HG02798 (cell line): ENCODE measurements at regions not wholly inside any gene's neighbourhood (a gene's known extent, or its start where the extent isn't known, plus 50 kb on each side); places are given as distances from the start of the nearest gene placed in this dataset.

Experiments used
- ATAC-seq: cut with Tn5 transposase; IDR thresholded peaks from one replicate; pipeline ENCODE4 v1.9.1; 2021; ENCODE audit warnings: mild to moderate bottlenecking; ENCODE audit not compliant: unreplicated experiment, poor library complexity

DNA sequence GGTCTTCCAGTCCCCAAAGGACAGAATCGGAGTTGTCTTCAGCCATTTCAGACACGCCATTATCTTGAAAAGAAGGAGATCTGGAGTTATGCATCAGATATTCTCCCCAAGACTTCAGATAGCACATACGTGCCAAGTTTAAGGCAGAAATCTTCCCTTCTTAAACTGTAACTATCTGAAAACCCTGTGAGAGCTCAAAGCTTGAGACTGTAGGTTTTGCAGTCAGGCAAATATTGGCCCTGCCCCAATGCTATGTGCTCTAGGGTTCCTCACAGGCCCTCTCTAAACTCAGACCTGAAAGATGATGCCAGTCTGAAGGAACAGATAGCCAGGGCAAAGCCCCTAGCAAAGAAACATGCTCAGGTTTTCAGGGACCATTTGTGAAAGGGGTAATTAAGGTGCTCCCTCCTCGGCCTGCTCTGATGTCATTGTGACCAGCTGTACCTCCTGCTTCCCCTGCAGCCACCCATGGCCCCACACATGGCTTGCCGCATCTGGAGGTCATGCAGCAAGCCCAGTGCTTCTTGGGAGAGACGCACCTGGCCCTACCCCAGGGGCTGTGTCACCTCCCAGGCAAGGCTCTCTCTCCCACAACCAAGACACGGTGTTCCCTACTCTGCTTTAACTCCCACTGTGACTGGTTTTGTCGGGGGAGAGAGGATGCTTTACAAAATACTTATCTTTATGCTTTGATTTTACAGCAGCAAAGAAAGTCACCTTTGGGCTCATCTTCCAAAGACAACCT, 53.4 kb upstream of the POMGNT2 start:
- no peak for ATAC-seq

GRCh38 chr3:43156812-43157455, 51.1 kb upstream of the POMGNT2 start:
- no peak for ATAC-seq

GRCh38 chr3:43155464-43156121, 49.7 kb upstream of the POMGNT2 start:
- ATAC-seq = no peak
